Stimulated activated CD4-positive, alpha-beta T cell treated with anti-CD3 and anti-CD28 coated beads, Interleukin-1b, Interleukin-23, amount 100 ng/mL, for 24 hours (primary cell): ENCODE measurements at regions not wholly inside any gene's neighbourhood (a gene's known extent, or its start where the extent isn't known, plus 50 kb on each side); places are given as distances from the start of the nearest gene placed in this dataset.

ENCODE experiments used
- DNase-seq, 4 experiments: peaks; one replicate each; pipeline ENCODE4 v3.0.0-alpha.2; 2020; ENCODE audit warnings: low read depth in 4 of 4, low spot score in 1 of 4

DNA sequence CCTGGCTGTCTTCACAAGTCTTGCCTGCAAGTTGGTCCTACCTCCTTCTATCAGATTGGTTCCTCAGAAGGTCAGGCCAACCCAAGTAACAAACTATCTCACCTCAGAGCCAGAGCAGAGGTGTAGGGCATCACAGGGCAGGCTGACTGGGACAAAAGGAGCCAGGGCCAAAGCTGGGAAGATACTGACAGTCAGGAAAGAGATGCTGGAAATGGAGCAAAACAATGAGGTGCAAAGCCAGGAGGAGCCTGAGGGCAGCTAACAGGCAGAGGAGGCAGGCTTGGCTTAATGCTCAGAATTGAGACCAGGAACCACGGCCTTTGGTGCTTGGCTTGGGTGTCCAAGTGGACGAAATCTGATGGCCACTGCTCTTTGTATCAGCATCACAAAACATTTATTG lies 68.4 kb upstream of the PNMA1 start:
- no peak for DNase-seq

DNA sequence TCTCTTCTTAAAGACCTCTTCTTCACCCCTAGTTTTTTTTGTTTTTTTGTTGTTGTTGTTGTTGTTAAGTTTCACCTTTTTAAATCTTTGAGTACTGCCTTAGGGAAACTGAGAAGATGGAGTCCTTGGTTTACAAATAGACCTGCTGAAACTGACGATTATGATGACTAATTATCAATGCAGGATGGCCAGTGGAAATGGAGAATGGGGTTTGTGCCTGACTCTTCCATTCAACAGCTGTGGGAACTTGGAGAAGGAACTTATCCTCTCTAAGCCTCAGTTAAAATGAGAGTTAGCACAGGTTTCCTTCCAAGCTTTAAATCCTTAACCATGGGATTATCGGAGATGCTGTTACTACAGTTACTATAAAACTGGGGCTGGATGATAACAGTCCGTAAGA lies 66.7 kb upstream of the PNMA1 start:
- DNase-seq: no peak

DNA sequence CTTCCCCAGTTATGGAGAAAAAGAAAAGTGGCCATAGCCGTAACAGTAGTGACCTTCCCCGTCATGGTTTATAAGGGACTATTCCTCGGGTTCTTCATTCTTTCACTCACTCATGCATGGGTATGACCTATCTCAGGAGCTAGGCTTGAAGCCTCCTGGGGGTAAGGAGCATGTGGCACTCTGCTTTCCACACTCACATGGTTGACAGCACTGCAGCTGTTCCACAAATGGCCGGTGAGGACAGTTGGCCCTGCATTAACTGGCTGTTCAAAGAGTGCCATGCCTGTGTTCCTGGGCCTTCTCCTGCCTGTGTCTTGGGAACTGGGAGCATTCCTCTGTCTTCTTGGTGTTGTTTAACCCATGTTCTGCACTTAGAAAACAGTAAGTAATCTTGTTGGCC lies 66.2 kb upstream of the PNMA1 start:
- DNase-seq: no peak

DNA sequence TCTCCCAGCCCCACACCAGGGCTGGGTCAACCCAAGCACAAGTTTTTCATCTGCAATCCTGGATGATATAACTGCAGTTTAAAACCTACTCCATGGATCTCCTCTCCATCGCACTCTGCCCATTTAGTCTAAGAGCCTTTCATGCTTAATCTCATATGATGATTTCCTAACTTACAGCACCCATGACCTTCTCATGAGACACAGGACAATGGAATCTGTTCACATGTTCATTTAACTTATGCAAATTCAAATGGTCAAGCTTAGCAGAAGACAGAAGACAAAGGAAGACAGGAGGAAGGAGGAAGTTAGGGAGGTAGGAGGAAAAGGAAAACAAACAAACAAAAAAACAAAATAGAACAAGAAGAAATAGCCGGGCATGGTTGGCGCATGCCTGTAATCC lies 64.6 kb upstream of the PNMA1 start:
- DNase-seq: no peak

DNA sequence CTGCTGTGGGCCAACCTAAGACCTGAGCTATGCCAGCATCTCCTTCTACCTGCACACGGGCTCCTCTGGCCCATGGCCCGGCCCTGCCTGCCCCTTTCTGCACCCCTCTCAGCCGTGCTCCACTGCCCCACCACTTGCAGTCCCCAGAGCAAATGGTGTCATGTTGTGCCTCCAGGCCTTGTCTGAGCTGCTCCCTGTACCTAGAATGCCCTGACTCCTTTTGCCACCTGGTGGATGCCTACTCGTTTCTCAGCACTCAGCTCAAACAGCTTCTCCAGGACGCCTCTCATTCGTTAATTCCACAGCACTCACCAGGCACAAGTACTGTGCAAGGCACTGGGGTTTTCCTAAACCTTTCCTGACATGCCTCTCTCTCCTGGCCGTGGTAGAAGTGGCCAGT lies 63.2 kb upstream of the PNMA1 start:
- DNase-seq: no peak

DNA sequence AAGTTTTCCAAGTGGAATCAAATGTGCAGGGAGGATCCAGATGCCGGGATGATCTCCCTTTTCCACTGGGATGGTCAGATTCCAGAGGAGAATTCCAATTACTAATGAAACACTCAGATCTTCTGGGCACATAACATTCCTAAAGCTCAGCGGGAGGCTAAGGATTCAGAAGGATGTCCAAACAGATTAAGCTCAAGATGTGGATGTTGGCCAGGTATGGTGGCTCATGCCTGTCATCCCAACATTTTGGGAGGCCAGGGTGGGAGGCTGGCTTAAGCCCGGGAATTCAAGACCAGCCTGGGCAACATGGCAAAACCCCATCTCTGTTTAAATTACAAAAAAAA lies 62.0 kb upstream of the PNMA1 start:
- DNase-seq: no peak

DNA sequence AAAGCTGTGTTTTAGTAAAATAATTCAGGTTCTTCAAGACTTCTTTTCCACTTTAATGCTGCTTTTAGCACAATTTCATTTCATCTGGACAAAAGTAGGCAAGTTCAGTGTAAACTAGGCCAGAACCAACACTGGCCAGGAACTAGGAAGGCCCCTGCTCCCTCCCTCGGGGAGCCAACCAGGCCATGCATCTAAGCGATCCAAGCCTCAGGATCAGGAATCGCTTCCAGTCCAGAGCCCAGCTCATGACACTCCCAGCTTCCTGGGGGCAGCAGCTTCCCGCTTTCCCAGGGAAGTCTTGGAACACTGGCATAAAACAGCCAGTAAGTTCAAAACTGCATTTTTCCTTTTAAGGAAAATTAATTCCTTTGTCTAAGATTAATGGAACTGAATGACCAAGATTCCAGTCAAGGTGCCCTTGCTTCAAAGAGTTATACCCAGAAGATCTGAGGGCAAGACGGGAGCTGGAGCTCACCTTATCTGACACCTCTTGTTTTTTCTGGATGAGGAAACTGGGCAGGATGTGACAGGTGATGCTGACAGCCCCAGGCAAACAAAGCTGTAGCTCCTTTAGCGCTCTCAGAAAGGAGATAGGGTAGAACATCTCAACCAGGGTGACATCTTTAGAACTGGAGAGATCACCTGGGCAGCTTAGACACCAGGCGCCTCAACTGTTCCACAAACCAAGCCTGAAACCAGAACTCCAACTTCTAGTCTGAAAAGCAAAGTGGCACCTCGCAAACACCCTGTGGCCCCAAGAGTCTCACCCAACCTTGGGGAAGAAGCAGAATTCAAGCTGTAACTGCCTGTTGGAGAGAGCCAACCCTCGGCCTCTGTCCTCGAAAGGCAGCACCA lies 61.4 kb upstream of the PNMA1 start:
- no peak for DNase-seq

DNA sequence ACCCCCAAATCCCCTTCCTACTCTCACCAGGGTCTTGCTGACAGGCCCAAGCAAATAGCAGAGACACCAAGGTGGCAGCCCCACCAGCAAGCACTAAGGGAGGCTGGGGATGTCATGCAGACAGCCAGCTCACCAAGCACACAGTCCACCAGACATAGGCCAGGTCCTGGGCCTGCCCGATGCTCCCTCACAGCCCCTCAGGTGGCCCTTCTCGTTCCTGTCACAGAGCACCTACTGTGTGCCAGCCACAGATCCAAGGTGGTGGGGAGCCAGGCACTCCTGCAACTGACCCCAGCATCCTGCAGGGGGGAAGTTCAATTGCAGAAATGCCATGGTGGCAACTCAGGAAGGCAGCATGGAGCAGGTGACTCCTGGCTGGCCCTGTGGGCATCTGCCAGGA lies 60.5 kb upstream of the PNMA1 start:
- no peak for DNase-seq

DNA sequence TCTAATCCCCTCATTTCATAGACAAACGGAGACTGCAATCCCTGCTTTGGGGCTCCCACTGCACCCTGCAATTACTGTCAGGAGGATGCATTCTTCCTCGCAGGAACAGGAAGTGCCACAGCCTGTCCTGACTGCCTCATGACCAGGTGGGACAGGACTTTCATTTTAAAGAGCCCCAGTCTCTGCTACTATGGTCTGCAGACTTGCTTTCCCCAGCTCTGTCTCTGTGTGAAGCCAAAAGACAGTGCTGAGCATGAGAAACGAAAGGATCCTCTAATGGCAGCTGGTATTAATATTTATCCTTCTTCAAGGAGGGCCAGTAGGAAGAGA lies 60.0 kb upstream of the PNMA1 start:
- no peak for DNase-seq

DNA sequence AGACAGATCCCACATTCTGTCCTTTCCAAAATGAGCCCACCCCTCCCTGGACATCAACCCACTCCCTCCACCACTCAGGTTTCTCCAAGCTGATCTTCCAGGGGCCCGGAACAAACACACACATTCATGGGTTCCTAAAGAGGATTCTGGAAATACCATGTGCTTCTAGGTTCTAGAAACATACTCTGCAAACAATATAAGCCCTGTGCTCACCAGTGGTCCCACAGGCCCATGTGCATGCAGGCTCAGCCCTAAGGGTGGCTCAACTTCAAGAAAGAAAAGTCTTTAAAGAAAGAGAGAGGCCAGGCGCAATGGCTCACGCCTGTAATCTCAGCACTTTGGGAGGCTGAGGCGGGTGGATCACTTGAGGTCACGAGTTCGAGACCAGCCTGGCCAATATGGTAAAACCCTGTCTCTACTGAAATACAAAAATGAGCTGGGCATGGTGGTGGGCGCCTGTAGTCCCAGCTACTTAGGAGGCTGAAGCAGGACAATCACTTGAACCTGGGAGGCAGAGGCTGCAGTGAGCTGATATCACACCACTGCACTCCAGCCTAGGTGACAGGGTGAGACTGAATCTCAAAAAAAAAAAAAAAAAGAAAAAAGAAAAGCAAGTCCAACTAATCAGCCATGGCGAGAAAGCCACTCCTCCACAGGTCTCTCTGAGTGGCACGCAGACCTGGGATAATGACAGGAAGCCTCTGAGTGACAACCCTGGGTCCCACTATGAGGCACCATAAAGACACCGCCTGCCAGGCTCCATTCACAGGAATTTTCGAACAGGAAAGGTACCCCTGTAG lies 59.5 kb upstream of the PNMA1 start:
- DNase-seq: no peak

DNA sequence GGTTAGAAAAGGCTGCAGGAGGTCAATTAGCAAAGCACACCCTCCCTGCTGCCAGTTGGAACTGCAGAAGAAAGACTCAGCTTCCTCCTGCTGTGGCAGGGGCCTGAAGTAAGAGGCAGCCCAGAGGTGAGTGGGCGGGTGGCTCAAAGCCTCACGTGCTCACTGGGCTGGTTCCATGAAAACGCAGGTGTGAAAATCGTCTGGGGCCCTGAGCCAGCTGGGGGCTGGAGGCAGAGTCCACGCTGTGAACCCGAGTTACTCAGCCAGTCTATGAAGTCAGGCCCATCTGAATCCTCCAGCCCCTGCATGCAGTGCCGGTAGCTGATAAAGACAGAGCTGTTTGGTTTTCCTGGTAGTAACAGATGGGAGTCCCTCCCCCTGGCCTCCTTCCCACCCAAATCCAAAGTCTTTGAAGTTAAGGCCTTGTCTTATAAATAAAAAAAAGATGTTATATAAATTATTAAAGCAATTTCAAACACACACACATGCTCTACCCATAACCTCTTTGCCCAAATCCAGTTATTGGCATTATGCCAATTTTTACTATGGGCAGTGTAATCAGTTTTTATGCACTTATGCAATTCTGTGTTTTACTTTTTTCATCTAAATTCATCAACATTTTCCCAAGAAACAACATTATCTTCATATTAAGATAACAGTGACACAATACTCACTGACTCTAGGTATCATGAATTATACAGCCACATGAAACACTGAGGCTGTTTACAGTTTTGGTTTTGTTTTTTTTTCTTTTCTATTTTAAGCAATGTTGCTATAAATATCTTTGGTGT lies 57.9 kb upstream of the PNMA1 start:
- peak in 1 of 4 experiments; percentile 75 for DNase-seq

DNA sequence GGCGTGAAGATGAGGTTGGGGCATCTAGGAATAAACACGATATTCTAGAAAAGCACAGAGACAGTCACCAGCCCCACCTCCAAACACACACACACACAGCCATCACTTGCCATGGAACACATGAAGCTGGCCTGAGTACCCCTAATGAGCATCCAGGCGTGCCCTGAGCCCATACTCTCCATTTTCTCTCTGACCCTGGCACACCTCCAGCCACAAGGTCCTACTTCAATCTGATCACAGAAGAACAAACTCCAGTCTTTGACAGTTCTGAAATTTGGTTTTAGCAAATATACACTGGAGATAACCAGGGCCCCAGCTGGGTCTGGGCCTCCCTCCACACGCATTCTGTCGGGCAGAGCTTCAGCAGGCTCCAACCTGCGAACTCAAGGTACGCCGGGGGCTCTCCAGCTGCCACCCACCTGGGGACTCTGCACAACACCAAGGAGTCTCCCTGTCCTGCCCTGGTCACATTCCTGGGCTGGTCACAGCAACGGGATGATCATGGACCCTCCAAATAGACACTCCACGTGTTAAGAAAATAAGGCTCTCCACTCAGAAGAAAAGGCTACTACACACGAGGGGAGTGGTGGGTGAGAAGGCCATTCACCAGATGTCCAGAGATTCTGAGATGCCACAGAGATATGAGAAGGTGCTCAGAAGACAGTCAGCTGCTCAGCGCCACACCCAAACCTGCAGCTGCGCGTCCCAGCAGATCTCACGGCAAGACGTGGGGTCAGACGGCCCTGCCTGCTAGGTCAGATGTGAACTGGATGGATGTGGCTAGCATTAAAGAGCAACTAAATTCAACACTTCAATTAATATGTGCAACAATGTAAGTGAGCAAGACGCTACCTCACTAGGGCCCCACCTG lies 57.0 kb upstream of the PNMA1 start:
- DNase-seq: no peak

DNA sequence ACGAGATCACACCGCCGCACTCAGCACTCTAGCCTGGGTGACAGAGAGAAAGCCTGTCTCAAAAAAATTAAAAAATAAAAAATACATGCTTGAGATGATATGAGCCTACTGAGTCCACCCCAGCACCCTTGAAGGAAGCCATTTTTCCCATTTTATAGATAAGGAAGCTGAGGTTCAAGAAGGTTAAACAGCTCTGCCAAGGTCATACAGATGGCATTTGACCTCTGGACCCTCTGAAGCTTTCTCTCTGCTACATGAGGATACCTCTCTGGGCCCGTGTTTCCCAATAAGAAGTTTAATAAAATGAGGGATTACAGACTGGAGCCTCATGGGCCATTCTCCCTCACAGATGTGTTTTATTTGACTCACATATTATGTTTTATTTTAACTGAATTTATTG lies 53.9 kb upstream of the PNMA1 start:
- DNase-seq: no peak

DNA sequence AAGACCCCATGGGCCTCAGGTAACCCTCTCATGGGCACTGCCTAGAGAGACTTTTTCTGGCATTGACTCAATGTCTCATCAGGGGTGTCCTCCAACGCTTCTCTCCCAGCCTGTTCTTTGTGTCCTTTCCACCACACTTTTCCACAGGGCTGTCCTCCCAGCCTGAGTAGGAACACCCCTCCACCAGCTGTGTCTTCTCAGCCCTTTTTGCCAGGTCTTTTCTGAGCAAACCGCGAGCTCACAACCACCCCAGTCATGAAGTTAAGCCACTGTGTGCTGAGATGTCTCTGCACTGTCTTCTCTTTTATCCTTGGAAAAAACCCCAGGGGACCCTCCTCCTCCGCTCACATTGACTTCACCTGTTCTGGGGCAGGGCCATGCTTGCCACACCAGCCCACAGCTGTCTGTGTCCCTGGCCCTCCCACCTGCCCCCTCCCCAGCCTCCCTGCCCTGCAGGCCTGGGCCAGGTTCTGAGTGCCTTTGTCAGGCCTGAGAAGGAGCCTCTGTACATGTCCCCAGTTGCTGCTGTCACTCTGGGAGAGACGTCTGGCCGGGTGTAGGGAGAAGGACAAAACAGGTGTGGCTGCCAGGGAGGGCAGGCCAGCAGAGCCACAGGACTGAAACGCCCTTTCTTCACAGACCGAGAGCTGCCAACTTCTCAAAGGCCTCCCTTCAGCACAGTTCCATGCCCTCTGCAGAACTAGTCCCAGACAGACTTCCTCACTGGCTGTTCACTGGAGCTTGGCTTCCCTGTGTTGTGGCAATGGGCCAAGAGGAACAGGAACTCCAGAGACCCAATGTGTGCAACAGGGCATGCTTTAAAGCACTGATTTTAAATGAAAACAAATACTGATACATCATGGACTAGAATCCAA lies 50.5 kb upstream of the PNMA1 start:
- DNase-seq: no peak
